Sigmoid colon (tissue), 6 donors: ENCODE measurements at regions not wholly inside any gene's neighbourhood (a gene's known extent, or its start where the extent isn't known, plus 50 kb on each side); places are given as distances from the start of the nearest gene placed in this dataset.

ENCODE experiments used
- DNase-seq: peaks from one replicate; pipeline ENCODE4 v3.0.0-alpha.2; 2019
- H3K27ac ChIP-seq, 4 donors: fragments of 200-600 bp; sonication (generic); one replicate each; pipeline ENCODE4 v1.5.1; 2016 to 2019; ENCODE audit warnings: mild to moderate bottlenecking in 1 of 4
- H3K27me3 ChIP-seq, 3 donors: fragments of 200-600 bp; sonication (generic); one replicate each; pipeline ENCODE4 v1.5.1; 2019; ENCODE audit warnings: mild to moderate bottlenecking in 1 of 3
- H3K36me3 ChIP-seq, 4 donors: fragments of 200-600 bp; sonication (generic); one replicate each; pipeline ENCODE4 v1.5.1; 2016 to 2019
- H3K4me1 ChIP-seq, 4 donors: fragments of 200-600 bp; sonication (generic); one replicate each; pipeline ENCODE4 v1.5.1; 2017 to 2019
- H3K4me3 ChIP-seq, 4 donors: fragments of 200-600 bp; sonication (generic); one replicate each; pipeline ENCODE4 v1.5.1; 2017 to 2019; ENCODE audit warnings: mild to moderate bottlenecking in 2 of 4, moderate library complexity in 1 of 4
- H3K9me3 ChIP-seq, 4 donors: fragments of 200-600 bp in 3 of 4; sonication (generic) in 3 of 4; one replicate each; pipeline versions ENCODE4 v1.5.1 to v1.6.1; 2013 to 2019
- EP300 ChIP-seq, 4 donors: sonication (generic); formaldehyde crosslinking; IDR thresholded peaks; one replicate each; pipeline ENCODE4 v1.6.1; 2017; ENCODE audit warnings: antibody characterized with exemption in 4 of 4
- POLR2A ChIP-seq, 2 donors: fragments of 450-650 bp; IDR thresholded peaks; one replicate each; pipeline ENCODE4 v1.6.1; 2016; ENCODE audit warnings: antibody characterized with exemption in 2 of 2, mild to moderate bottlenecking in 2 of 2, moderate library complexity in 2 of 2
- POLR2AphosphoS5 ChIP-seq, 4 donors: sonication (generic); formaldehyde crosslinking; IDR thresholded peaks; one replicate each; pipeline ENCODE4 v1.6.1; 2017; ENCODE audit warnings: antibody characterized with exemption in 4 of 4
- WGBS, 2 donors: extraction: QIAGEN DNeasy Blood & Tissue Kit; methylation state at CpG; one replicate each; pipeline ENCODE4 v1.1.7; 2013; 5-methylcytosine and 5-hydroxymethylcytosine counted together
- intact Hi-C: fragments of 100-400 bp; cut with DNase I; formaldehyde crosslinking; loops from one replicate; pipeline ENCODE4 v1.15.1; 2023
- TF ChIP-seq, protein P1 (sequence below), 4 experiments: fragments of 450-650 bp in 3 of 4; fragments of 200-600 bp in 1 of 4; IDR thresholded peaks; one replicate each; pipeline ENCODE4 v1.5.1; 2016 to 2019; ENCODE audit warnings: antibody characterized with exemption in 4 of 4, mild to moderate bottlenecking in 3 of 4, moderate library complexity in 2 of 4
- donor health status: healthy with polysubstance abuse.
- donor health status: healthy.

DNA sequence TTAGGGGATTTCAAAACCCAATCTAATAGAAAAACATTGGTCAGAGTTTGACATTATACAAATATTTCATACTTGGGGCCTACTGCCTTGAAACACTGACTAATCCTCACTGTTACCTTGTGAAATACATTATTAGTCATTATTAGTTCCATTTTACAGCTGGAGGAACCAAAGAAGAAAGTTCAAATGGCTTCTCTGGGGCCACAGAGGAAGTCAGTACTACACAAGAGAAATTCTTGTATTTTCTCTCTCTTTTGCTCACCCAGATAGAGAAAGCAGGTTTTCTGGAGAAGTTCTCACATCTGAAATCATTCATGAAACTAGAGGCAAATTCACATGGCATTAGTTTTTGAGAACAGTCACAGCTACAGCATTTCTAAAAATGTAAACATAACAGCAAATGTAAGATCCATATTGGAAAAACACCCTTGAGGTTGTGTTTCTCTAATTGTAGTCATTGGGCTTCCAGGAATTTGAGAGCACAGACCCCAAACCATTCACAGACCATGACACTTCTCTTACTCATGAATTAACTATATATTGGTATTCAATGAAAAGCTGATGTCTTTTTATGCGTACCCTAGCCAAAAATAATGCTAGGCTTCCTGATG lies 83.0 kb downstream of the LLPH start:
- TF ChIP-seq, protein P1, sequence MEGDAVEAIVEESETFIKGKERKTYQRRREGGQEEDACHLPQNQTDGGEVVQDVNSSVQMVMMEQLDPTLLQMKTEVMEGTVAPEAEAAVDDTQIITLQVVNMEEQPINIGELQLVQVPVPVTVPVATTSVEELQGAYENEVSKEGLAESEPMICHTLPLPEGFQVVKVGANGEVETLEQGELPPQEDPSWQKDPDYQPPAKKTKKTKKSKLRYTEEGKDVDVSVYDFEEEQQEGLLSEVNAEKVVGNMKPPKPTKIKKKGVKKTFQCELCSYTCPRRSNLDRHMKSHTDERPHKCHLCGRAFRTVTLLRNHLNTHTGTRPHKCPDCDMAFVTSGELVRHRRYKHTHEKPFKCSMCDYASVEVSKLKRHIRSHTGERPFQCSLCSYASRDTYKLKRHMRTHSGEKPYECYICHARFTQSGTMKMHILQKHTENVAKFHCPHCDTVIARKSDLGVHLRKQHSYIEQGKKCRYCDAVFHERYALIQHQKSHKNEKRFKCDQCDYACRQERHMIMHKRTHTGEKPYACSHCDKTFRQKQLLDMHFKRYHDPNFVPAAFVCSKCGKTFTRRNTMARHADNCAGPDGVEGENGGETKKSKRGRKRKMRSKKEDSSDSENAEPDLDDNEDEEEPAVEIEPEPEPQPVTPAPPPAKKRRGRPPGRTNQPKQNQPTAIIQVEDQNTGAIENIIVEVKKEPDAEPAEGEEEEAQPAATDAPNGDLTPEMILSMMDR (IDR thresholded peaks at IDR 0.05) = no peak
- Histone ChIP-seq H3K36me3 (no peaks in the 10 kb centered on the region), H3K27ac (no peak overlapping the region), H3K4me3 (no peak overlapping the region), H3K9me3 (no peaks in the 10 kb centered on the region), H3K27me3 (no peaks in the 10 kb centered on the region), H3K4me1 (no peaks in the 10 kb centered on the region)
- WGBS, 2 donors = 95 to 97% methylated on average over 1 of the region's 1 CpG
- no peak for DNase-seq
- intact Hi-C loops = no loop called here

DNA sequence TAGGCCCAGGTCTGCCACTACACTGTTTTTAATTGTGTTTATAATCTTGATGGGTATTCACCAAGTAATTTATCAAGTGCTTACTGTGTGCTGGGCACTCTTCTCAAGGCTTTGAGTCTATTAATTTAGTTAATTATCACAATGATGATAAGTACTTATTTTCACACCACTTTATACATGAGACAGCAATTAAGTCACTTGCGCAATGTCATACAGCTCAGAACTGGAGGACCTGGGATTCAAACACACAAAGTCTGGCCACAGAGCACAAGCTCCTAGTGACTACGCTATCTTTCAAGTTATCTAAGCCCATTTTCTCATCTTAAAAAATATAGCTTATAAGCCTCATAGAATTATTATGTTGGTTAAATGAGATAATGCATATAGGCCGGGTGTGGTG lies 85.0 kb downstream of the LLPH start:
- Histone ChIP-seq H3K4me1 (no peaks in the 10 kb centered on the region), H3K36me3 (no peaks in the 10 kb centered on the region), H3K27ac (no peak overlapping the region), H3K4me3 (no peak overlapping the region), H3K9me3 (no peaks in the 10 kb centered on the region), H3K27me3 (no peaks in the 10 kb centered on the region)
- TF ChIP-seq POLR2A (IDR thresholded peaks at IDR 0.05) = no peak
- no peak for TF ChIP-seq EP300 (IDR thresholded peaks at IDR 0.05)
- TF ChIP-seq, protein P1 (IDR thresholded peaks at IDR 0.05) = no peak
- no peak for TF ChIP-seq POLR2AphosphoS5 (IDR thresholded peaks at IDR 0.05)
- no peak for DNase-seq
- WGBS, 2 donors = 78 to 97% methylated on average over 3 of the region's 3 CpGs
- intact Hi-C loops = no loop called here

DNA sequence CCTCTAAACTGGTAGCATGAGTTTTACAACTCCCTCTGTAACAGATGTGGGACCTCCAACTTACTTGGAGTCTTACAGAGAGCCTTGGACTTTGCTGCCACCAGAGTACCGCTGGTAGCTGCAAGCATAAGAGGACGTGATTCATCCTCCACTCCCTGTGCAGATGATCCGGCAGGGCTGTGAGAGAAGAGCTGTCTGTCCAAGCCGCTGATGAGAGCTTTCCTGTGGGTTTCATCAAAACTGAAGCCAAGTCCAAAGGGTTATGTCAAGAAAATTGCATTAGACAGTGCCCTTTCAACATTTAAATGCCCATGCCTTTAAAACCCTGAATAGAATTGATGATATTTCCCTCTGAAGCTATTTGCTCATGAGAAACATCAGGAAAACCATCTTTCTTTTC lies 85.8 kb downstream of the LLPH start:
- intact Hi-C loops = no loop called here
- no peak overlapping the region for H3K4me3 ChIP-seq
- H3K27me3 ChIP-seq = no peaks in the 10 kb centered on the region
- H3K27ac ChIP-seq = no peak overlapping the region
- no peaks in the 10 kb centered on the region for H3K9me3 ChIP-seq
- WGBS, 2 donors = 86 to 89% methylated on average over 4 of the region's 4 CpGs
- TF ChIP-seq POLR2AphosphoS5 (IDR thresholded peaks at IDR 0.05) = no peak
- no peak for TF ChIP-seq EP300 (IDR thresholded peaks at IDR 0.05)
- no peak for TF ChIP-seq POLR2A (IDR thresholded peaks at IDR 0.05)
- TF ChIP-seq, protein P1 (IDR thresholded peaks at IDR 0.05) = no peak
- DNase-seq = no peak
- H3K36me3 ChIP-seq = no peaks in the 10 kb centered on the region
- no peaks in the 10 kb centered on the region for H3K4me1 ChIP-seq

DNA sequence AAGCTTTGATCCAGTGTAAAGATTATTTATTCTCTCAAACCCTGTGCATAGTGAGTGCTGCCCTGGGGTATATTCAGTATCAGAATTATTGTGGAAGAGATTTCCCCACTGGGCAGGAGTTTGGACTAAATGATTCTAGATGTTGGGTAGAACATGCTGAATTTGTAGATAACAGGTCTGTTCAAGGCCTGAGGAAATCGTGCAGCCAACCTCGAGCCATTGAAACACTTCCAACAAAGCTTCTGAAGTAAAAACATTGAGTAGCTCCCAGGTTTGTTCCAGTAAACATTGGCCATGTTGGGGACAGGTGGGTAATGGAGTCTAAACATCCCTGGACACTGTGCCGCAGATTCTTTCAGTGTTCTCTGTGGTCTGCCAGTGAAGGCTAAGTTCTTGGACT lies 87.5 kb downstream of the LLPH start:
- H3K9me3 ChIP-seq = no peaks in the 10 kb centered on the region
- no peak overlapping the region for H3K4me3 ChIP-seq
- H3K27me3 ChIP-seq = no peaks in the 10 kb centered on the region
- TF ChIP-seq POLR2A (IDR thresholded peaks at IDR 0.05) = no peak
- no peak for TF ChIP-seq EP300 (IDR thresholded peaks at IDR 0.05)
- TF ChIP-seq, protein P1 (IDR thresholded peaks at IDR 0.05) = no peak
- TF ChIP-seq POLR2AphosphoS5 (IDR thresholded peaks at IDR 0.05) = no peak
- H3K36me3 ChIP-seq = no peaks in the 10 kb centered on the region
- no peak overlapping the region for H3K27ac ChIP-seq
- WGBS, 2 donors = 84 to 87% methylated on average over 3 of the region's 3 CpGs
- intact Hi-C loops = no loop called here
- H3K4me1 ChIP-seq = no peaks in the 10 kb centered on the region
- DNase-seq = no peak

DNA sequence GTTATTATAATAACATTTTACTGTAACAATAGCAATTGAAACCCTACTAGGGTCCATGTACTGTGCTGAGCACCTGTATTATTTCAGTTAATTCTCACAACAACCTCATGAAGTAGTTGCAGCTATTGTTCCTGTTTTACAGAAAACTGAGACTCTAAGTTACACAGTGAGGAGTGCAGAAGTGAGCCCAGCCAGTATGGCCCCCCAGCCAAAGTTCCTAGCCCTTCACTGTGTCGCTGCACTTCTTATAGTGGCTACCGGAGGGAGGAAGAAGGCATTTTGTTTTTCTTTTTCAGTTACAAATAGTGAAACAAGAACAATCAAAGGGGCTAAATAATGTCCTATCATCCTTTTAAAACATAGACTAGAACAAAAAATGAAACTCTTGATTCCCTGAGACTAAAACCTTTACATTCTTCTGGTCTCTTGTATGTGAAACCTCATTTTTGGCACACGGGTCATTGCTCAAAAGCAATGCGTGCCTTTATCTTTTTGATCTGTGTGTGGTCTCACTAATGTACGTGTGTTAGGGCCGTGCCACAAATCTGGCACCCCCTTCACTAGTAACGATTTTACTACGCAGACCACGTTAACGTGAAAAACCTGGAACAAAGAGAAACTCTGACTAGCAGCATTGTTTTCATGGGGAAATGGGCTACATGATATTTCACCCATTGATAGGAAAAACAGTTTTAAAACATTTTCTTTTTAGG lies 88.7 kb downstream of the LLPH start:
- no peaks in the 10 kb centered on the region for H3K9me3 ChIP-seq
- no peaks in the 10 kb centered on the region for H3K36me3 ChIP-seq
- no peaks in the 10 kb centered on the region for H3K27me3 ChIP-seq
- H3K4me1 ChIP-seq = no peaks in the 10 kb centered on the region
- no peak for TF ChIP-seq POLR2AphosphoS5 (IDR thresholded peaks at IDR 0.05)
- no peak for TF ChIP-seq POLR2A (IDR thresholded peaks at IDR 0.05)
- TF ChIP-seq EP300 (IDR thresholded peaks at IDR 0.05) = no peak
- TF ChIP-seq, protein P1 (IDR thresholded peaks at IDR 0.05) = no peak
- H3K27ac ChIP-seq = no peak overlapping the region
- no peak for DNase-seq
- intact Hi-C loops = no loop called here
- no peak overlapping the region for H3K4me3 ChIP-seq
- WGBS, 2 donors = 87% methylated on average over 10 of the region's 10 CpGs
